Tibial nerve (tissue), 4 donors: ENCODE measurements at regions not wholly inside any gene's neighbourhood (a gene's known extent, or its start where the extent isn't known, plus 50 kb on each side); places are given as distances from the start of the nearest gene placed in this dataset.

Experiments
- DNase-seq, 2 donors: peaks; one replicate each; pipeline ENCODE4 v3.0.0-alpha.2; 2019; ENCODE audit warnings: low spot score in 2 of 2
- H3K27ac ChIP-seq, 4 donors: fragments of 200-600 bp; sonication (generic) in 3 of 4; one replicate each; pipeline ENCODE4 v1.5.1; 2017 to 2019; ENCODE audit warnings: mild to moderate bottlenecking in 1 of 4
- H3K27me3 ChIP-seq, 2 donors: fragments of 200-600 bp; sonication (generic) in 1 of 2; one replicate each; pipeline versions ENCODE4 v1.5.1 to v1.6.0; 2017 to 2019
- H3K36me3 ChIP-seq, 3 donors: fragments of 200-600 bp; sonication (generic); one replicate each; pipeline ENCODE4 v1.5.1; 2018 to 2019
- H3K4me1 ChIP-seq, 4 donors: fragments of 200-600 bp; sonication (generic) in 3 of 4; one replicate each; pipeline ENCODE4 v1.5.1; 2017 to 2019
- H3K4me3 ChIP-seq, 4 donors: fragments of 200-600 bp; sonication (generic) in 3 of 4; one replicate each; pipeline ENCODE4 v1.5.1; 2017 to 2019; ENCODE audit warnings: mild to moderate bottlenecking in 1 of 4, moderate library complexity in 1 of 4
- H3K9me3 ChIP-seq, 4 donors: fragments of 200-600 bp; sonication (generic) in 3 of 4; one replicate each; pipeline ENCODE4 v1.5.1; 2017 to 2019
- CTCF ChIP-seq, 5 experiments: fragments of 200-600 bp in 3 of 5; fragments of 450-650 bp in 2 of 5; sonication (generic) in 3 of 5; IDR thresholded peaks; one replicate each; pipeline ENCODE4 v1.5.1; 2016 to 2019; ENCODE audit warnings: antibody characterized with exemption in 5 of 5, mild to moderate bottlenecking in 3 of 5, moderate library complexity in 2 of 5
- EP300 ChIP-seq, 2 donors: sonication (generic); formaldehyde crosslinking; IDR thresholded peaks; one replicate each; pipeline ENCODE4 v1.6.1; 2017; ENCODE audit warnings: antibody characterized with exemption in 2 of 2, mild to moderate bottlenecking in 1 of 2
- POLR2A ChIP-seq, 2 donors: fragments of 450-650 bp; IDR thresholded peaks; one replicate each; pipeline ENCODE4 v1.6.1; 2017; ENCODE audit warnings: antibody characterized with exemption in 2 of 2, mild to moderate bottlenecking in 2 of 2, moderate library complexity in 2 of 2
- WGBS, 2 donors: methylation state at CpG; one replicate each; pipeline ENCODE4 v1.1.5; 2018; 5-methylcytosine and 5-hydroxymethylcytosine counted together

- Histone ChIP-seq H3K36me3 (no peaks in the 10 kb centered on the region), H3K4me1 (no peaks in the 10 kb centered on the region), H3K4me3 (no peak overlapping the region), H3K9me3 (no peaks in the 10 kb centered on the region), H3K27me3 (no peaks in the 10 kb centered on the region), H3K27ac (no peak overlapping the region)
- DNase-seq, result no peak
- no peak for TF ChIP-seq CTCF (IDR thresholded peaks at IDR 0.05)
- TF ChIP-seq EP300 (IDR thresholded peaks at IDR 0.05), result no peak
- TF ChIP-seq POLR2A (IDR thresholded peaks at IDR 0.05), result no peak
- WGBS, 2 donors, result 53 to 58% methylated on average over 5 of the region's 5 CpGs
These were observed 183.2 kb downstream of the CYRIA start for GRCh38 chr2:16482460-16482859.

- H3K27ac ChIP-seq, result no peak overlapping the region
- no peak for DNase-seq
- H3K9me3 ChIP-seq, result no peaks in the 10 kb centered on the region
- no peaks in the 10 kb centered on the region for H3K27me3 ChIP-seq
- H3K4me3 ChIP-seq, result no peak overlapping the region
- TF ChIP-seq CTCF (IDR thresholded peaks at IDR 0.05) (no peak), EP300 (IDR thresholded peaks at IDR 0.05) (no peak), POLR2A (IDR thresholded peaks at IDR 0.05) (no peak)
- no peaks in the 10 kb centered on the region for H3K4me1 ChIP-seq
- H3K36me3 ChIP-seq, result no peaks in the 10 kb centered on the region
- 93 to 95% methylated on average over 1 of the region's 1 CpG for WGBS, 2 donors
These were observed 184.3 kb downstream of the CYRIA start for GRCh38 chr2:16481351-16481750.

GRCh38 chr2:16479721-16480120, 185.9 kb downstream of the CYRIA start:
- TF ChIP-seq EP300 (IDR thresholded peaks at IDR 0.05), result no peak
- TF ChIP-seq POLR2A (IDR thresholded peaks at IDR 0.05), result no peak
- no peak for TF ChIP-seq CTCF (IDR thresholded peaks at IDR 0.05)

GRCh38 chr2:16478434-16479210, 187.0 kb downstream of the CYRIA start:
- Histone ChIP-seq H3K4me3 (no peak overlapping the region), H3K27ac (no peak overlapping the region), H3K27me3 (no peaks in the 10 kb centered on the region), H3K36me3 (no peaks in the 10 kb centered on the region), H3K9me3 (no peaks in the 10 kb centered on the region), H3K4me1 (no peaks in the 10 kb centered on the region)
- TF ChIP-seq CTCF (IDR thresholded peaks at IDR 0.05) (no peak), EP300 (IDR thresholded peaks at IDR 0.05) (no peak), POLR2A (IDR thresholded peaks at IDR 0.05) (no peak)
- no peak for DNase-seq

More at GRCh38 chr2:16479721-16480120, 185.9 kb downstream of the CYRIA start:
- H3K4me3 ChIP-seq, result no peak overlapping the region
- no peaks in the 10 kb centered on the region for H3K4me1 ChIP-seq
- H3K36me3 ChIP-seq, result no peaks in the 10 kb centered on the region
- no peak overlapping the region for H3K27ac ChIP-seq
- no peaks in the 10 kb centered on the region for H3K9me3 ChIP-seq
- no peaks in the 10 kb centered on the region for H3K27me3 ChIP-seq
- no peak for DNase-seq

GRCh38 chr2:16477648-16478047, 188.0 kb downstream of the CYRIA start:
- no peaks in the 10 kb centered on the region for H3K9me3 ChIP-seq
- no peak for DNase-seq
- H3K27ac ChIP-seq, result no peak overlapping the region
- TF ChIP-seq POLR2A (IDR thresholded peaks at IDR 0.05) (no peak), EP300 (IDR thresholded peaks at IDR 0.05) (no peak), CTCF (IDR thresholded peaks at IDR 0.05) (no peak)
- H3K4me1 ChIP-seq, result no peaks in the 10 kb centered on the region
- no peak overlapping the region for H3K4me3 ChIP-seq
- H3K36me3 ChIP-seq, result no peaks in the 10 kb centered on the region
- no peaks in the 10 kb centered on the region for H3K27me3 ChIP-seq
